ENCODE measurements at regions not wholly inside any gene's neighbourhood (a gene's known extent, or its start where the extent isn't known, plus 50 kb on each side); places are given as distances from the start of the nearest gene placed in this dataset.
"Not testable (repeated sequence)": the region's sequence is repeated elsewhere in the genome, so short reads cannot be mapped to it uniquely, and the experiment has no call there.

- DNase-seq (ENCODE audit: low spot score in 2 of 2): no peak
- no peak for TF ChIP-seq CTCF (IDR thresholded peaks at IDR 0.05)
- no peaks in the 10 kb centered on the region for H3K9me3 ChIP-seq
Observed at GRCh38 chr7:108869070-108869469, 299.4 kb downstream of the DNAJB9 start.

GRCh38 chr7:108875139-108875538 lies 305.5 kb downstream of the DNAJB9 start:
- intact Hi-C loops (cut with DNase I): no loop called here
- TF ChIP-seq CTCF (IDR thresholded peaks at IDR 0.05): no peak

More at GRCh38 chr7:108869070-108869469, 299.4 kb downstream of the DNAJB9 start:
- Histone ChIP-seq H3K27ac (no peak overlapping the region), H3K4me3 (no peak overlapping the region), H3K4me1 (no peaks in the 10 kb centered on the region), H3K36me3 (no peaks in the 10 kb centered on the region), H3K27me3 (no peaks in the 10 kb centered on the region)
- intact Hi-C loops (cut with DNase I): no loop called here

GRCh38 chr7:108890862-108891261 lies 321.2 kb downstream of the DNAJB9 start:
- Histone ChIP-seq H3K27me3 (no peaks in the 10 kb centered on the region), H3K27ac (no peak overlapping the region), H3K4me3 (no peak overlapping the region), H3K9me3 (no peaks in the 10 kb centered on the region), H3K4me1 (no peaks in the 10 kb centered on the region), H3K36me3 (no peaks in the 10 kb centered on the region)
- no peak for TF ChIP-seq CTCF (IDR thresholded peaks at IDR 0.05)
- intact Hi-C loops (cut with DNase I): no loop called here
- DNase-seq (ENCODE audit: low spot score in 2 of 2): no peak

More at GRCh38 chr7:108875139-108875538, 305.5 kb downstream of the DNAJB9 start:
- Histone ChIP-seq H3K4me1 (no peaks in the 10 kb centered on the region), H3K4me3 (no peak overlapping the region), H3K27me3 (no peaks in the 10 kb centered on the region), H3K9me3 (no peaks in the 10 kb centered on the region), H3K36me3 (no peaks in the 10 kb centered on the region), H3K27ac (no peak overlapping the region)
- DNase-seq (ENCODE audit: low spot score in 2 of 2): no peak

- no peaks in the 10 kb centered on the region for H3K27me3 ChIP-seq
- no peak for TF ChIP-seq CTCF (IDR thresholded peaks at IDR 0.05)
- intact Hi-C loops (cut with DNase I): no loop called here
- no peaks in the 10 kb centered on the region for H3K4me1 ChIP-seq
- H3K27ac ChIP-seq: no peak overlapping the region
- no peaks in the 10 kb centered on the region for H3K9me3 ChIP-seq
- no peaks in the 10 kb centered on the region for H3K36me3 ChIP-seq
- DNase-seq (ENCODE audit: low spot score in 2 of 2): no peak
- H3K4me3 ChIP-seq: no peak overlapping the region
Observed at GRCh38 chr7:108908456-108908855, 338.8 kb downstream of the DNAJB9 start.

GRCh38 chr7:108911016-108911415 lies 341.3 kb downstream of the DNAJB9 start:
- Histone ChIP-seq H3K36me3 (no peaks in the 10 kb centered on the region), H3K27ac (no peak overlapping the region), H3K27me3 (no peaks in the 10 kb centered on the region), H3K4me3 (no peak overlapping the region), H3K9me3 (peaks cover 0 to 6% of the 10 kb centered on the region in 2 donors), H3K4me1 (no peaks in the 10 kb centered on the region)
- no peak for DNase-seq (ENCODE audit: low spot score in 2 of 2)
- intact Hi-C loops (cut with DNase I): no loop called here
- TF ChIP-seq CTCF (IDR thresholded peaks at IDR 0.05): no peak

- Histone ChIP-seq H3K27me3 (no peaks in the 10 kb centered on the region), H3K36me3 (no peaks in the 10 kb centered on the region), H3K27ac (no peak overlapping the region), H3K4me3 (no peak overlapping the region), H3K9me3 (no peaks in the 10 kb centered on the region), H3K4me1 (no peaks in the 10 kb centered on the region)
- TF ChIP-seq CTCF (IDR thresholded peaks at IDR 0.05): no peak
- intact Hi-C loops (cut with DNase I): no loop called here
- DNase-seq (ENCODE audit: low spot score in 2 of 2): no peak
Observed at GRCh38 chr7:108920490-108920889, 350.8 kb downstream of the DNAJB9 start.

- H3K27me3 ChIP-seq; H3K4me3 ChIP-seq; H3K4me1 ChIP-seq; H3K36me3 ChIP-seq; intact Hi-C loops (cut with DNase I); DNase-seq (ENCODE audit: low spot score in 2 of 2); H3K9me3 ChIP-seq; H3K27ac ChIP-seq: not testable (repeated sequence)
Observed at GRCh38 chr7:108943048-108943447, 373.4 kb downstream of the DNAJB9 start.

Measured in ascending aorta (tissue), 2 donors.